Embryonic facial prominence (tissue), 1 donor: ENCODE measurements at regions not wholly inside any gene's neighbourhood (a gene's known extent, or its start where the extent isn't known, plus 50 kb on each side); places are given as distances from the start of the nearest gene placed in this dataset.

Experiments
- DNase-seq: peaks from one replicate; pipeline ENCODE4 v3.0.0-alpha.2; 2016; ENCODE audit errors: extremely low spot score

- no peak for DNase-seq
Observed at GRCh38 chr1:175865041-175865766, 121.8 kb upstream of the TNR start.

- no peak for DNase-seq
Observed at GRCh38 chr1:175864625-175865024, 121.2 kb upstream of the TNR start.

GRCh38 chr1:175864183-175864582, 120.8 kb upstream of the TNR start:
- DNase-seq: no peak

GRCh38 chr1:175863299-175864050, 120.1 kb upstream of the TNR start:
- DNase-seq: no peak

- DNase-seq: no peak
Observed at GRCh38 chr1:175862408-175862807, 119.0 kb upstream of the TNR start.

GRCh38 chr1:175861626-175862367, 118.4 kb upstream of the TNR start:
- DNase-seq: no peak

GRCh38 chr1:175857756-175858155, 114.4 kb upstream of the TNR start:
- no peak for DNase-seq

GRCh38 chr1:175853681-175854080, 110.3 kb upstream of the TNR start:
- DNase-seq: no peak

GRCh38 chr1:175851749-175852148, 108.4 kb upstream of the TNR start:
- DNase-seq: no peak

GRCh38 chr1:175848329-175848728, 104.9 kb upstream of the TNR start:
- DNase-seq: no peak

- DNase-seq: no peak
Observed at GRCh38 chr1:175845985-175846384, 102.6 kb upstream of the TNR start.

GRCh38 chr1:175845338-175845737, 101.9 kb upstream of the TNR start:
- no peak for DNase-seq

- DNase-seq: no peak
Observed at GRCh38 chr1:175844877-175845276, 101.5 kb upstream of the TNR start.

- no peak for DNase-seq
Observed at GRCh38 chr1:175842550-175842949, 99.2 kb upstream of the TNR start.

- no peak for DNase-seq
Observed at GRCh38 chr1:175841738-175842187, 98.4 kb upstream of the TNR start.

- DNase-seq: no peak
Observed at GRCh38 chr1:175840787-175841186, 97.4 kb upstream of the TNR start.

- no peak for DNase-seq
Observed at GRCh38 chr1:175839779-175840669, 96.6 kb upstream of the TNR start.

- DNase-seq: no peak
Observed at GRCh38 chr1:175834597-175834996, 91.2 kb upstream of the TNR start.

- DNase-seq: no peak
Observed at GRCh38 chr1:175833951-175834350, 90.6 kb upstream of the TNR start.

GRCh38 chr1:175833502-175833901, 90.1 kb upstream of the TNR start:
- DNase-seq: no peak

GRCh38 chr1:175830500-175830899, 87.1 kb upstream of the TNR start:
- DNase-seq: no peak

GRCh38 chr1:175829845-175830244, 86.5 kb upstream of the TNR start:
- no peak for DNase-seq
